ENCODE measurements at regions not wholly inside any gene's neighbourhood (a gene's known extent, or its start where the extent isn't known, plus 50 kb on each side); places are given as distances from the start of the nearest gene placed in this dataset.

DNA sequence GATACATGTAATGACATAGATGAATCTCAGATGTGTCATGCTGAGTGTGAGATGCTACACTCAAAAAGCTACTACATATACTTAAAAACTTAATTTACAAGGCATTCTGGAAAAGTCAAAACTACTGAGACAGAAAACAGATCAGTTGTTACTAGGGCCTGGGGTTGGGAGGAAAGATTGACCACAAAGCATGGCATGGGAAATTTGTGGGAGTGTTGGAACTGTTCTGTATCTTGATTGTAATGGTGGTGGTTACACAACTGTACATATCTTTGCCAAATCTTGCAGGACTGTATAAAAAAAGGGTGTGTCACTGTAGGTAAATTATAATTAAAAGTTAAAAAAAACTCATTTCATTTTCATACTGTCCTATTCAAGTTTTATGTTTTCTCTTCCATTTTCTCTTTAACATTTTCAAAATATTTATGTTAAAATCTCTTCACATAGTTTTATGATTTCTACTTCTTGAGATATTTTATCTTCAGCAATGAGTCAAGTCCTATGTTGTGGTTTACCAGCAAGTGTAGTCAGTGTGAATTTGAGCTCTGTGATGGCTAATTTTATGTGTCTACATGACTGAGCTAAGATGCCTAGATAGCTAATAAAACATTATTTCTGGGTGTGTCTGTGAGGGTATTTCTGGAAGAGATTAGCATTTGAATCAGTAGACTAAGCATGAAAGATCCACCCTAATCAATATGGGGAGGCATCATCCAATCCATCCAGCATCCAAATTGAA, 58.6 kb upstream of the VRK2 start:
- no peak for DNase-seq

- no peak for DNase-seq
These were observed 56.4 kb upstream of the VRK2 start for GRCh38 chr2:57990118-57990725.
